K562 (cell line): ENCODE measurements at regions not wholly inside any gene's neighbourhood (a gene's known extent, or its start where the extent isn't known, plus 50 kb on each side); places are given as distances from the start of the nearest gene placed in this dataset.

ENCODE experiments used
- ATAC-seq: fragments of 200-7000 bp; cut with Tn5 transposase; 3 replicates; pipeline ENCODE4 v1.9.1; 2020; ENCODE audit warnings: moderate library complexity
- BruUV-seq: library from RNA; stranded (reverse); fragments of 400-500 nt; replicated peaks from 2 replicates; lab custom pipeline; 2021; lab: Mats Ljungman, UMichigan
- CTCF ChIA-PET: fragments of 300-600 bp; formaldehyde crosslinking; extraction: SDS; loops from one replicate; lab custom pipeline; 2021; ENCODE audit warnings: low intra/inter-chr PET ratio; lab: Yijun Ruan, JAX
- POLR2A ChIA-PET: fragments of 300-600, 350-650 bp; sonication (Branson Sonifier 250); formaldehyde crosslinking; extraction: SDS; loops from one replicate; lab custom pipeline; 2021; ENCODE audit warnings: antibody characterized with exemption, inconsistent platforms; lab: Yijun Ruan, JAX
- DNase-seq, 4 experiments: peaks; one replicate each; pipeline versions ENCODE4 v3.0.0 to v3.0.0-alpha.2; 2011 to 2018; ENCODE audit warnings: low spot score in 3 of 4, mixed read lengths in 3 of 4; ENCODE audit errors: extremely low read depth in 1 of 4
- FAIRE-seq: peaks from 2 replicates; lab custom pipeline; 2011; peaks lifted over from hg19 to GRCh38; lab: Jason Lieb, UNC
- H2AFZ ChIP-seq: 2 replicates; pipeline ENCODE4 v1.6.0; 2011; ENCODE audit warnings: low read depth, low read length, control low read depth, inconsistent platforms
- H3K27ac ChIP-seq: fragments of 200-600 bp; 3 replicates; pipeline ENCODE4 v1.8.0; 2011; ENCODE audit warnings: low read depth, mild to moderate bottlenecking, control low read depth, inconsistent platforms, low read length, moderate library complexity, mixed read lengths; ENCODE audit errors: extremely low read depth
- H3K27me3 ChIP-seq, 2 experiments: fragments of 300-600 bp in 1 of 2; 2 replicates in 1 of 2; 3 replicates in 1 of 2; pipeline versions ENCODE4 v1.6.0 to v1.8.0; 2011; ENCODE audit warnings: inconsistent platforms in 2 of 2, low read length in 2 of 2, mild to moderate bottlenecking in 1 of 2, mixed read lengths in 1 of 2, moderate library complexity in 1 of 2; ENCODE audit not compliant: control insufficient read depth in 2 of 2, insufficient read depth in 2 of 2
- H3K36me3 ChIP-seq: fragments of 300-600 bp; 3 replicates; pipeline ENCODE4 v1.8.0; 2011; ENCODE audit warnings: mild to moderate bottlenecking, low read length, inconsistent platforms; ENCODE audit not compliant: control insufficient read depth, insufficient read depth
- H3K4me1 ChIP-seq, 2 experiments: fragments of 200-600 bp in 1 of 2; replicated peaks in 1 of 2; 2 replicates in 1 of 2; 3 replicates in 1 of 2; pipeline versions ENCODE4 v1.5.1 to v1.8.0; 2011; ENCODE audit warnings: inconsistent platforms in 2 of 2, low read length in 2 of 2, mild to moderate bottlenecking in 1 of 2, mixed read lengths in 1 of 2, moderate library complexity in 1 of 2; ENCODE audit not compliant: control insufficient read depth in 2 of 2, insufficient read depth in 2 of 2
- H3K4me2 ChIP-seq: 2 replicates; pipeline ENCODE4 v1.6.1; 2011; ENCODE audit warnings: low read length, control low read depth, inconsistent platforms, mixed read lengths; ENCODE audit not compliant: insufficient read depth
- H3K4me3 ChIP-seq: fragments of 200-600 bp; sonication (generic), shearing (Covaris generic); 2 replicates; pipeline ENCODE4 v1.5.1; 2016; ENCODE audit warnings: control low read depth, inconsistent platforms
- H3K79me2 ChIP-seq: fragments of 200-600 bp; 3 replicates; pipeline ENCODE4 v1.8.0; 2011; ENCODE audit warnings: low read length, inconsistent platforms; ENCODE audit not compliant: control insufficient read depth, insufficient read depth
- H3K9ac ChIP-seq, 2 experiments: 2 replicates each; pipeline versions ENCODE4 v1.6.0 to v1.6.1; 2011; ENCODE audit warnings: low read depth in 2 of 2, low read length in 2 of 2, control low read depth in 1 of 2, inconsistent platforms in 1 of 2, mild to moderate bottlenecking in 1 of 2, mixed read lengths in 1 of 2; ENCODE audit not compliant: insufficient read depth in 1 of 2
- H3K9me1 ChIP-seq: one replicate; pipeline ENCODE4 v1.6.0; 2011; ENCODE audit warnings: inconsistent platforms, mild to moderate bottlenecking, low read length, moderate library complexity; ENCODE audit not compliant: control insufficient read depth, insufficient read depth
- H3K9me3 ChIP-seq: replicated peaks from 2 replicates; pipeline ENCODE4 v1.5.1; 2011; ENCODE audit warnings: low read depth, low read length, inconsistent platforms; ENCODE audit not compliant: control insufficient read depth, insufficient read depth
- H4K20me1 ChIP-seq: replicated peaks from 2 replicates; pipeline ENCODE4 v1.6.1; 2011; ENCODE audit warnings: low read length, inconsistent platforms, mixed read lengths; ENCODE audit not compliant: control insufficient read depth, insufficient read depth
- CEBPG ChIP-seq, 3 experiments: fragments of 200-800 bp in 1 of 3; sonication (Bioruptor generic) in 1 of 3; sonication (generic) in 1 of 3; formaldehyde crosslinking in 1 of 3; IDR thresholded peaks in 2 of 3; conservative IDR thresholded peaks in 1 of 3; 2 replicates each; pipeline versions ENCODE4 v1.6.1 to v1.8.0; 2016 to 2022; ENCODE audit warnings: missing compliant biosample characterization in 2 of 3, missing genetic modification characterization in 2 of 3, mild to moderate bottlenecking in 1 of 3, missing genetic modification reagents in 1 of 3
- HMGXB4 ChIP-seq: sonication (generic); formaldehyde crosslinking; IDR thresholded peaks from 2 replicates; pipeline ENCODE4 v1.8.1; 2023; ENCODE audit warnings: mild to moderate bottlenecking, missing genetic modification reagents
- NR0B1 ChIP-seq: fragments of 450-650 bp; IDR thresholded peaks from one replicate; pipeline ENCODE4 v1.6.1; 2018; ENCODE audit warnings: mild to moderate bottlenecking, moderate library complexity; ENCODE audit not compliant: partially characterized antibody
- in situ Hi-C: fragments of 300-500 bp; cut with MboI; formaldehyde crosslinking; loops from 4 replicates; pipeline ENCODE4 v1.15.0; 2018; ENCODE audit warnings: inconsistent platforms, mixed read lengths
- intact Hi-C: fragments of 100-400 bp; cut with micrococcal nuclease; formaldehyde crosslinking; loops from 2 replicates; pipeline ENCODE4 v1.14.2; 2022
- TF ChIP-seq, protein P1 (sequence below), 2 experiments: fragments of 450-650 bp in 1 of 2; sonication (generic) in 1 of 2; formaldehyde crosslinking in 1 of 2; IDR thresholded peaks in 1 of 2; conservative IDR thresholded peaks in 1 of 2; 2 replicates each; pipeline versions ENCODE4 v1.6.1 to v1.8.1; 2016 to 2023; ENCODE audit warnings: mild to moderate bottlenecking in 2 of 2, moderate library complexity in 2 of 2, inconsistent platforms in 1 of 2, missing genetic modification reagents in 1 of 2

GRCh38 chr5:122253794-122254193 lies 58.2 kb upstream of the SNCAIP start:
- Histone ChIP-seq H3K27ac (no peak overlapping the region), H3K9me1 (no peaks in the 10 kb centered on the region), H3K27me3 (no peaks in the 10 kb centered on the region), H4K20me1 (no peaks in the 10 kb centered on the region), H3K9me3 (no peaks in the 10 kb centered on the region; the same call in 1 of the 2 replicates), H2AFZ (no peak overlapping the region), H3K4me1 (no peaks in the 10 kb centered on the region), H3K9ac (no peak overlapping the region), H3K4me2 (no peak overlapping the region), H3K36me3 (no peaks in the 10 kb centered on the region), H3K4me3 (no peak overlapping the region), H3K79me2 (no peaks in the 10 kb centered on the region)
- no peak for TF ChIP-seq CEBPG (CRISPR knock-in tag; IDR thresholded peaks at IDR 0.05)
- TF ChIP-seq CEBPG (tag; conservative IDR thresholded peaks at IDR 0.05 in 1 of 2, IDR thresholded peaks at IDR 0.05 in 1 of 2) = peak in 1 of 2 experiments; percentile 66; a peak in 2 of 4 replicates
- TF ChIP-seq HMGXB4 (CRISPR knock-in tag) = no peak
- TF ChIP-seq NR0B1 = no peak
- TF ChIP-seq, protein P1, sequence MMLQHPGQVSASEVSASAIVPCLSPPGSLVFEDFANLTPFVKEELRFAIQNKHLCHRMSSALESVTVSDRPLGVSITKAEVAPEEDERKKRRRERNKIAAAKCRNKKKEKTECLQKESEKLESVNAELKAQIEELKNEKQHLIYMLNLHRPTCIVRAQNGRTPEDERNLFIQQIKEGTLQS (IDR thresholded peaks at IDR 0.05) = peak; percentile 30; the same call in 1 of the 2 replicates
- TF ChIP-seq, protein P1 (CRISPR knock-in tag; conservative IDR thresholded peaks at IDR 0.05) = no peak
- DNase-seq (no peak), FAIRE-seq (no peak), ATAC-seq (no peak)
- ChIA-PET CTCF (no interaction called here), POLR2A (no interaction called here)
- no TSS peak for BruUV-seq
- in situ Hi-C loops = no loop called here
- intact Hi-C loops = no loop called here
